ENCODE measurements at regions not wholly inside any gene's neighbourhood (a gene's known extent, or its start where the extent isn't known, plus 50 kb on each side); places are given as distances from the start of the nearest gene placed in this dataset.
A peak's percentile ranks its signal among the peaks of the same experiment; 100 is the strongest.
"Not testable (repeated sequence)": the region's sequence is repeated elsewhere in the genome, so short reads cannot be mapped to it uniquely, and the experiment has no call there.

DNA sequence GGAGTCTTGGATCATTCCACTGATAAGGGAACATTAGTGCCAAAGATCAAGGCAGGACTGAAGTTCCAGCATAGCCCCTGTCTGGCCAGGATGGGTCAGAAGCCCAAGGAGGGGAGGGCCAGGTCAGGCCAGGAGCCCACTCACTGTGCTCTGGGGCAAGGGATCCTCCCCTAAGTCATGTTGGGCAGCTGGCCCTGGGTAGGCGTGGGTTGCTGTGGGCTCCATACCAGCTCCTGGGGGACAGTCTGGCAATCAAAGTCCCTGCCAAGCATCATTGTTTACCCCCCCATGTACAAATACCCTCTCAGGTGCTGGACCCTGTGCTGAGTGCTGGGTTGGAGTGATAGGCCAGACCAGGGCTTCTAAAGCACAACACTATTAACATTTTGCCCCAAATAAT lies 130.5 kb downstream of the IRX5 start:
- DNase-seq (ENCODE audit: low spot score), result no peak

DNA sequence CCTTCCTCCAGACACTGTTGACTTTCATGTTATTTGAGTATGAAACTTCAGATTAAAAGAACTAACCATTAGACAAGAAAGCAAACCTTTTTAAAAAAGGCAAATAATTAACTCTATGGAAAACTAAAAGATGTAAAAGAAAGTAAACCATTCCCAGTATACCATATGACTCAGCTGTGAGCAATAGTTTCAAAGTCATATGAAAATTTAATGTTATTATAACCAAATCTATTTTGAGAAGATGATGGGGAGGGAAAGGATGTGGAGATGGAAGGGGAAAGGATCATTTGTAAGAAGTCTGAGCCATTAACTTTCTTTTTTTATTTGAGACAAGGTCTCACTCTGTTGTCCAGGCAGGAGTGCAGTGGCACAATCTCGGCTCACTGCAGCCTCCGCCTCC lies 131.8 kb downstream of the IRX5 start:
- DNase-seq (ENCODE audit: low spot score), result no peak

DNA sequence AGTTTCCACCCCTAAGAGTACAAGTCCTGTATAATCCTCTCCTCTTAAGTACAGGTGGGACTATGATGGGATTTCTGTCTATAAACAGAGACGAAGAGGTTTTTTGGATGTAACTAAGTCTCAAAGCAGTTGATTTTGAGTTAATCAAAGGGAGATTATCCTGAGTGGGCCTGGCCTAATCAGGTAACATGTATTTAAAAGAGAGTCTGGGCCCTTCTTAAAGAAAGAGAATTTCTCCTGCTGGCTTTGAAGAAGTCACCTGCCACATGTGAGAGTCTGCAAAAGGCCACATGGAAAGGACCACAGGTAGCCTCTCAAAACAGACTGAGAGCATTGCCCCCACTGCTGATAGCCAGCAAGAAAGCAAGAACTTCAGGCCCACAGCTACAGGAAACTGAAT lies 142.3 kb downstream of the IRX5 start:
- DNase-seq (ENCODE audit: low spot score), result no peak

DNA sequence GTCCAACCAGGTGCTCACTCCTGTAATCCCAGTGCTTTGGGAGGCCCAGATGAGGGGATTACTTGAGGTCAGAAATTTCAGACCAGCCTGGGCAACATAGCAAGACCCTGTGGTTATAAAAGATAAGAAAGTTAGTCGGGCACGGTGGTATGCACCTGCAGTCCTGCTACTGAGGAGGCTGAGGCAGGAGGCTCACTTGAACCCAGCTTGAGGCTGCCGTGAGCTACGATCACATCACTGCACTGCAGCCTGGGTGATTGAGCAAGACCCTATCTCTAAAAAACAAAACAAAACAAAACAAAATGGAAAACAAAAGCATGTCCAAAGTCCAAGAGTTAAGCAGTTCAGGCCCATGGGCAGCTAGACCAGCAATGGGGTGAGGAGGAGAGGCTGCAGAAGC lies 143.2 kb downstream of the IRX5 start:
- peak; percentile 67 for DNase-seq (ENCODE audit: low spot score)

DNA sequence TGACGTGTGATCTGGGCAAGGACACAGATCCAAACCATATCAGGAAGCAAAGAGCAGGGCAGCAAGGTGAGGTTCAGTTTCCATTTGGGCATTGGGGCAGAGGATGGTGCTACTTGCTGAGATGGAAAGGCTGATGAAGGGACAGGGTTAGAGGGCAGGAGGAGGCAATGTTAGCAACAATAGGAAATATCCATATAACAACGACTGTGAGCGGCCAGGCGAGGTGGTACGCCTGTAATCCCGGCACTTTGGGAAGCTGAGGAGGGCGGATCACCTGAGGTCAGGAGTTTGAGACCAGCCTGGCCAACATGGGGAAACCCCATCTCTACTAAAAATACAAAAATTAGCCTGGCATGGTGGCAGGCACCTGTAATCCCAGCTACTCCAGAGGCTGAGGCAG lies 144.5 kb downstream of the IRX5 start:
- not testable (repeated sequence) for DNase-seq (ENCODE audit: low spot score)

DNA sequence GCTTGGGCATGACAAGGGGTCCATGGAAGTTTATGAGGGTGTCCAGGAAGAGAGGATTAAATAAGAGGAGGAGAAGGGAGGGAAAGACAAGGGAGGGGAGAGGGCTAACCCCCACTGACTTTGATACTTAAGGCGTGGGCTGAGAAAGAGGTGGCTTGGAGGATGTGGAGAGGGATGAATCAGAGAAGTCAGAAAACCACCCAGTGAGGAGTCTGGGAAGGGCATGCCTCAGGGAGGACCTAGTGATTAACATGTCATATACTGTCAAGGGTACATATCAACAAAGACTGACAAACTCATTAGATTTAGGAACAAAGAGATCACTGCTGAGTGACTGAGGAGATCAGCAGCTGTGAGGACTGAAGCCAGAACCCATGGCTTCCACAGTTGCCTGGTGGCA lies 145.4 kb downstream of the IRX5 start:
- DNase-seq (ENCODE audit: low spot score), result no peak

DNA sequence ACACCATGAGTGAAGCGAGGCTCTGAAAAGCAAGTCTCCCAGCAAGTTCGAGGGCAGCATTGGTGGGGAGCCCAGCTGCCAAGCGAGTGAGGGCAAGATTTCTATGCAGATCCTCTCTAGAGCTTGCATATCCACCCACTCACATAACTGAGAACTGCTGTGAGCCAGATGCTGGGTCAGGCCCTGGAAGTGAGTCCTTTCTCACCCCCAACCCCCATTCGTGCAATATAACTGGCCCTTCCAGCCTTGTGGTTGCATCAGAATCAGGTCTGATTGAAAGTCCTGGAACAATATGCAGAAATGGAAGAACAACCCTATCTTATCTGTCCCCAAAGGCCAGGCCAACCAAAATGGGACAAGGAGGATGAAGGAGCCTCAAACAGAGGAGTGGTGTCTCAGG lies 146.6 kb downstream of the IRX5 start:
- DNase-seq (ENCODE audit: low spot score), result no peak

DNA sequence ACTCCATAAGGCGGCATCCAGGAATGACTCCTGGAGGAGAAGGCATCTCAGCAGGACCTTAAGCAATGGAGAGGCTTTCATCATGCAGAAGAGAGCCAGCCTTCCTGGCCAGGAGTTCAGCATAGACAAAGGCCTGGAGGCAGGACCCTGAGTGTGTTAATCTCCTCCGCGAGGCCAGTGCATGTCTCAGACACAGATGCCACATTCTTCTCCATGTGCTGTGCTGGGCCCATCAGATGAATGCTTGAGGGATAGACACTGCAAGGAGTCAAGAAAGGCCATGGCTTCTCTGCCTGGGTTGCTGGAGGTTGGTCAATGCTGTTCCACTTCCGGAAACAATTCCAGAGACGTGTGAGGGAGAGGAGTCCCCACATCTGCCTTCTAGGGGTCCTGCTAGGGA lies 147.5 kb downstream of the IRX5 start:
- DNase-seq (ENCODE audit: low spot score), result peak; percentile 53

DNA sequence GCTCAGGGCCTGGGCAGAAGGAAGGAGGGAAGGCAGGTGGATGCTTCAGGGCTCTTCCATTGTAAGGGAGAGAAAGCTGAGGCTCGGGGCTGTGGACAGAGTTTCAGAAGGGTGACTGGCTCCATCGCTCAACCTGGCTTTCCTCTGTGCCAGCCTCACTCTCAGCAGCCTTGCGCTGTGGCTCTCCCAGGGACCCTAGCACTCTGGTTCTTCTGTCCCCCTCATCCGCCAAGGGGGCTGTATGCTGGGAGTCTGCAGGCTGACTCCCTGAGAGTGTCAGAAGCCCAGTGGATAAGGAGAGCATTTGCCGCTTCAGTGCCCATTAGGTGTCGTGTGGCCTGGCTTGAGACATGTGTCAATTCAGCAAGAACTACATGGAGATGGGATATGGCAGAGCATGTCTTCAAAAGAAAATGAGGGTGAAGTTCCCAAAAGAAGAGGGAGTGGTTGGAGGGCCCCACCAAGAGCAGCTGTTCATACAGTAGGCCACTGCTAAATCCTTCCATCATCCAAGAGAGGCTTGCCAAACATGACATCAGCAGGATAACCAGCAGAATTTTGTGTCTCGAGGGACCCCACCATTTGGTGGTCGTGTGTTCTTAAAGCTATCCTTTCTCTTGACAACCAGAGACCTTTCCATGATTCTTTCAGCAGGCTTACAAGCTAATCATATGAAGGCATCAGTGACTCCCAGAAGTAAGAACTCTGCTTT lies 148.2 kb downstream of the IRX5 start:
- DNase-seq (ENCODE audit: low spot score), result no peak

DNA sequence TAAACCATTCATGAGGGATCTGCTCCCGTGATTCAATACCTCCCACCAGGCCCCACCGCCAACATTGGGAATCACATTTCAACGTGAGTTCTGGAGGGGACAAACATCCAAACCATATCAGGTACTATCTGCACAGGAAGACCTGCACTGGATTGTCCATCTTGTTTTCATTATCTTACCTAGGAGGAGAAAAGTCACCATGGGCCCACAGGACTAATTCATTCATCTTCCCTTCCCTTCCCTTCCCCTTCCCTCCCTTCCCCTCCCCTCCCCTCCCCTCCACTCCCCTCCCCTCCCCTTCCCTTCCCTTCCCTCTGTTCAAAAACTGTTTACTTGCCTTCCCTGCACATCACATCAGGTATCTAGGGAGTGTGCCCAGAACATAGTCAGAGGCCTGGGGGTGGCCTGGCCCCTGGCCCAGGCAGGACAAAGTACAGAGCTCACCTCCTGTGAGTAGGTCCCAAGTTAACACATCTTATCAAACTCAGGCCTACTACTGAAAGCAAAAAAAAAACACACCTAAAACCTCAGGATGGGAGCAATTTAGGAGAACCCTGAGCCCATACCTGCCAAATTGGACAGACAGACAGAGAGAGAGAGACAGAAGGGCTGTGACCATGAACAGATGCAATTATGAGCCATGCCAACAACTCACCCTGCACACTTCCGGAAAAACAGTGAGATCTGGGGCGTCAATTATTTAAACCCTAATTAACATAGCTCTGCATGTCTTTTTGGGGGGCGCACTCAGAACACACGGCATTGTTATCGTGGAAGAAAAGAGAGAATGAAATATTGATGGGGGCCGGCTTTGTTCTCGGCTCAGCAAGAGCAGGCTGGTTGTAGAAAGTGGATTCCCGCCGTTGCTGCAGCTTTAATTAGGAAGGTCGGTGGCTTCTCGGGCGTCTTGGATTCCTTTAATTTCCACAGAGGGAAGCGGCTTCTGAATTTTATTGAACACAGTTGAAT lies 151.2 kb downstream of the IRX5 start:
- DNase-seq (ENCODE audit: low spot score), result peak; percentile 65

DNA sequence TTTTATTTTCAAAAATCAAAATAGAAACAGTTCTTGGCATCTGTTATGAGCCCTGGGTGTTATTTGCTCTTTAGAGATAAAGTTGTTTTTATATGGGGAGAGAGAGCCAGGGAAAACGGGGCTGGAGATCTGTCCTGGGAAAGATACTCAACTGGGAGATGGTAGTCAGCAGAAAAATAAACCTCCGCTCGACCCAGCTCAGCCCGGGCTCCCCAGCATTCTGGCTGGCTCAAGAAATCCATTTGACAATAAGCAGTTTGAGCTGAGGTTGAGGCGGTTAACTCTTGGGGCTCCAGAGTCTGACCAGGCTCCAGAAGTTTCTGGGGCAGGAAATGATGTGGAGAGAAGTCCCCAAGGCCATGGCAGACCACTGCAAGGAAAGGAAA lies 151.9 kb downstream of the IRX5 start:
- no peak for DNase-seq (ENCODE audit: low spot score)

DNA sequence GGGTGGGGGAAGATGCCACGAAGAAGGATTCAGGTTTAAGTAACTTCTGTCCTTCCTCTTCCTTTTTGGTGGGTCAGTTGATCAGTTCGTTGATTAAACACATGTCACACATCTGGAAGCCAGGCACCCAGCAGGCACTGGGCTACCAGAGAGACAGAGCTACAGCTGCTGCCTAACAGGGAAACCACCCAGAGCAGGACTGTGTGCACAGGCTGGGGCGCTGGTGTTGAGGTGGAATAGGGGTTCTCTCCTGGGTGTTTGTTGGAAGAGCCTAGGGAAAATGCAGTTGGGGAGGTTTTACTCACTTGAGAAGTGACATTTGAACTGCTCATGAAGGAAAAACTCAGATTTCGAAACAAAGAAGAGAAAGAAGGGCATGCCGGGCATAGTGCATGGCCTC lies 152.4 kb downstream of the IRX5 start:
- peak; percentile 64 for DNase-seq (ENCODE audit: low spot score)

DNA sequence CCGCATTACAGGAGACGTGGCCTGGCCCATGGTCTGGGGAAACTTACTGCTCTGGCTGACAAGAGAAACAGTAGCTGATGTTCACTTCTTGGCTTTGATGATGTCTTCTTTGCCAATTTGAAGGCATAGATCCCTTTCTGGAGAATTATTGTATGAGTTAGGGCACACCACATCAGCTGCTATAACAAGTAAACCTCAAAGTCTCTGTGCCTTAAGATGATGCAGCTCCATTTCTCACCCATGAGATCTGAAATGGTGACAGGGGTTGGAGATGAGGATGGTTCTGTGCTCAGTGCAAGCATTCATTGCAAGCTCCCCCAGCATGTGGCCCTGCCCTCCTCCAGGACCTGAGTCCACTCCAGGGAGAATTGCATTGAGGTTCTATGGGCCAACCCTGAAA lies 157.4 kb downstream of the IRX5 start:
- DNase-seq (ENCODE audit: low spot score), result no peak

DNA sequence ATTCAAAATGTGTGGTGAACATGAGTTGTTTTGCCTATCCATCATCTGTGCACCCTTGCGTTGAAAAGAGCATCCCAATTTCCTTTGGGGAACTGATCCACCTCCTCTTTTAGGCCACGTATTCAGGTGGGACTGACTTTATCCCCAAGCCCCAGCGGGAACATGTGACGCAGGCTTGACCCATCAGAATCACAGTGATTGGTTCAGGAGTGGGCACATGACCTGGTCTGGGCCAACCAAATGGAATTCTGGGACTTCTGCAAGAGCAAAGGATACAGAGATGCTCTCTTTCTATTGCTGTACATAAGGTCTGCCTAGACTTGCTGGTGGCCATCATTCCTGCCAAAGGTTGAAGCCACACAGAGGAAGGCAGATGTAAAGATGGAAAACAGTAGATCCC lies 158.9 kb downstream of the IRX5 start:
- no peak for DNase-seq (ENCODE audit: low spot score)

DNA sequence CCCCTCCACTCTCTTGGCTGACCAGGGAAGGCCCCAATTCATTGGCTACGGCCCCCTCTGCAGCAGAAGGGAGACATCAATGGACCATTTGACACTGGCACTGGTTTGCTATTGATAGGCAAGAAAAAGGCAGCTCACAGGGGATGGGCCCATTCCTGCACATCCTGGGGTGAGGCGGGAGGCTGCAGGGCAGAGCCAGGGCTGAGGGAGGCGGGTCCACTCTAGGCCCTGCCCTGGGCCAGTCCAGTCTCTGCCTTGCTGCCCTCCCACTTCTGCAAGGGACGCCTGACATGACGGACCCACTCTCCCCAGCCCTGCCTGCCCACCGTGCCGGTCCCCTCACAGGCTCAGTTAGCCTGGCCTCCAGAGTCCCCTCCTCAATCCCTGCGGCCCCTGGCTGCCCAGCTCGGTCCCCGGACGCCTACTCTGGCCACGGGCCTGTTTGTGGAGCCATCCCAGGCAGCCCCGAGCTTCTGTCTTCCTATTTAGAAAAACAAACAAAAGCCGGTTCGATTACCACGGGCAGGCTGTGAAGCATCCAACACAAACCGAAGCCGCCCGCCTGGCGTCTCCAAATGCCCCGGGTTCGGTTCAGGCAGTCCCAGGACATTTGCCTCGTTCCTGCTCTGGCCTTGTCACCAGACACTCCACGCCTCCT lies 160.7 kb downstream of the IRX5 start:
- DNase-seq (ENCODE audit: low spot score), result peak; percentile 72

DNA sequence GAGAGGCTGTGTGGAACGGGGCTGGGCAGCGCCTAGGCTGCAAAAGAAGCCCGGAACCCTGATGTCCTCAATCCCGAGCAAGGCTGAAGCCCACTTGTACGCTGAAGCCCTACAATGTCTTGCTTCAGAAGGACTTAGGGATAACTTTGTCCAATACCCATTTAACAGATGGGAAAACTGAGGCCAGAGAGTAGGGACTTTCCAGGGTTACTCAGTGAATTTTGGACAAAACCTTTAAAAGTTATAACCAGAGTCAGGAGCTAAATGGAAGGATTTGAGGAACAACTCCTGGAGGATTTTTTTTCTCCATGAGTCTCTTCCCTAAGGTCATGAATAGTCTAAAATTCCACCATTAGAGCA lies 161.2 kb downstream of the IRX5 start:
- DNase-seq (ENCODE audit: low spot score), result no peak

DNA sequence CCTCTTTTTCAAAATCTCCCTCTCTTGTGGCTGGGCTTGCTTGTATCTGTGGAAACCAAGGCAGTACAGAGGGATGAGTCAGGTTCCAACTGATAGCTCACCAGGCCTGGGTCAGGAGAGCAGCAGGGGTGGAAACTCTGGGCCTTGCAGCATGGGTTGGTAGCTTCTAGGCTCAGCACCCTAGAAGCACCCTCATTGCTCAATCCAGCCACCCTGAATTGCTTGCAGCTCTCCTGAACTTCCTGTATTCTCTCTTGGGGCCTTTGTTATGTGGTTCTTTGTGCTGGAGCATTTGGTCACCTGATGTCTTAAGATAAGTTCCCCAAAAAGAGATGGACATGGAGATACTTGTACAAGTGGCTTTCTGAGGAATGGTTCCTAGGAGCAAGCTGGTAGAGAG lies 169.4 kb downstream of the IRX5 start:
- no peak for DNase-seq (ENCODE audit: low spot score)

DNA sequence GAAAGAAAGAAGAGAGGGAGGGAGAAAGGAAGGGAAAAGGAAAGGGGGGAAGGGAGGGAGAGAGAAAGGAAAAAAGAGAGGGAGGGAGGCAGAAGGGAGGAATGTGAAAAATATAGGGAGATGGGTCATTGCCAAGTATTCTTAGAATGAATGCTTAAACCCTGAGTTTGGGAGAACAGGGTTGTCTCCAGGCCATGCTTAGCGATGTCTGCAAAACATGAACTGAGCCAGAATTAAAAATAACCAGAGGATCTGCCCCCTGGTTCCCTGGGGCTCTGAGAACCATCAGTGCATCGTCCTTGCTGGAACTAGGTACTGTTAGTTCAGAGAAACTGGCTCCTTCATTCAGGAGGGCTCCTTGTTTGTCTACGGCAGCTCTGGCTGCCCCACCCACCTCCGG lies 170.4 kb downstream of the IRX5 start:
- no peak for DNase-seq (ENCODE audit: low spot score)

DNA sequence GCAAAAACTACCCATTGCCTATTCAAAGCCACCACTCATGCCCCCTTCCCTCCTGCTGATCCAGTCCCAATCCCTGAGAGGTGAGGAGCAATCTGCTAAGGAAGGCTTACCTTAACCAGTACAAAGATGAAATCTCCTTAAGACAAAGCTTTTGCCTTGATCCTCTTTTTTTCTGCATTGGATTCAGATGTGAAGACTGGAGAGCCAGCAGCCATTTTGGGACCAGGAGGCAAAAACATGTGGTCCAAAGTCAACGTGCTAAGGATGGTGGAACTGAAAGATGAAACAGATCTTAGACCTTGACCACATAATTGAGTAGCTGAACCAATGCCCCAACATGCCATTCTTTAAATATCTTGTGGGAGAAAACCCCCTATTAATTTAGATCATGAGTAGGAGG lies 171.4 kb downstream of the IRX5 start:
- no peak for DNase-seq (ENCODE audit: low spot score)

DNA sequence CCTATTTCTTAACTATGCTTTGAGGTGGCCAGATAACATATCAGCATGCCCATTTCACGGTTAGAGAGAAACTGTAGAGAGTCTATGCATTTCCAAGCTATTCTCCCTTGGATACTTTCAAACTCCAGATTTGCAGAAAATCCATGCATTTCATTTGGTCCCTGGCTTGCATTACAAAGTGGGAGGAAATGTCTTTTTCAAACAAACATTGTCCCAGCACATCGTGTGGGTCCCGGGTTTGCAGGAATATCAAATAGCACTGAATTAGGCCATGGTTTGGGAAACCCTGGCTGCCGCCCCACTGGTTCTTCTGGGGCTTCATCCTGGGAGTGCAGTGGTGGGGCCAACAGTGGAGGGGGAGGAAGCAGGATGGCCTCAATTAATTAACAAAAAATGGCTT lies 171.9 kb downstream of the IRX5 start:
- DNase-seq (ENCODE audit: low spot score), result no peak

DNA sequence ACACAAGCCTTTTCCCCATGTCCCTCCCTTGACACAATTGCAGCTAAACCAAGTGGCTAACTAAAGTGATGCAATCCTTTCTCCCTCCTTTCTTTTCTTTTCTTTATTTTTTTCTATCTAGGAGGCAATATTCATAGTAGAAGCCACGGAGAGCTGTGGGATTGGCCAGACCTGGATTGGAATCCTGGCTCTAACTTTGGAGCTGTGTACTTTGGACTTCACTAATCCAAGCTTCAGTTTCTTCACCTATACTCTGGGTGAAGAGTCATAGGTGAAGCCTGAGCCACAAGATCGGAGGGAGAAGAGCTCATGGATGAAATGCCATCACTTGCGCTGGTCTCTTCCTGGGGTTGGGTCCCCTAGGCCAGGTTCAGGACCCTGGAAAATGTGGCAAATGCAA lies 177.2 kb downstream of the IRX5 start:
- no peak for DNase-seq (ENCODE audit: low spot score)

DNA sequence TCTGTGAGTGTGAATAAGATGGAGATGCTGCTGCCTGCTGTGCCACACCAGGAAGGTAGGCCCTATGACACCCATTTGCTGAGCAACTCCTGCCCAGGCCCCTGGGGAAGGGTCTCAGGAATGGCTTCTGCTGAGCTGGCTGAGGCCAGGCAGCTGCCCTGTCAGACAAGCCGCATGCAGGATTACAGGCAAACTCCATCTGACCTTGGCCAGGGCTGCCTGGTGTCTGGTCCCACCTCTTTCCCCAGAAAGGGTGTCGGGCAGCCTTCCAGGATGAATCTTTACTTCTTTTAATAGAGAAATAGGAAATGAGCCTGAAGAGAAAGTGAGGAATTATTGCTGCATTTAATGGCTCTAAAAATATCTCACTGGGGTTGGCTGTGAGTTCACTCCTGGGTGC lies 182.5 kb downstream of the IRX5 start:
- DNase-seq (ENCODE audit: low spot score), result no peak

Measured in mesenteric fat pad (tissue), 1 donor.